H1 (cell line): ENCODE measurements at regions not wholly inside any gene's neighbourhood (a gene's known extent, or its start where the extent isn't known, plus 50 kb on each side); places are given as distances from the start of the nearest gene placed in this dataset.

Source experiments
- BACH1 ChIP-seq: IDR thresholded peaks from 2 replicates; pipeline ENCODE4 v1.6.1; 2012; ENCODE audit warnings: low read length, improper control_type of control experiment
- CBX5 ChIP-seq: fragments of 300-800, 300-1000 bp; sonication (generic); IDR thresholded peaks from 2 replicates; pipeline ENCODE4 v1.7.1; 2016; ENCODE audit warnings: antibody characterized with exemption, low read length, low read depth
- EGR1 ChIP-seq: IDR thresholded peaks from 2 replicates; pipeline ENCODE4 v1.6.1; 2011; ENCODE audit warnings: low read depth, low read length, borderline replicate concordance
- EP300 ChIP-seq, 2 experiments: IDR thresholded peaks; 1 replicate in 1 of 2; 2 replicates in 1 of 2; pipeline ENCODE4 v1.6.1; 2011 to 2012; ENCODE audit warnings: low read depth in 2 of 2, low read length in 2 of 2, mild to moderate bottlenecking in 2 of 2, borderline replicate concordance in 1 of 2, inconsistent platforms in 1 of 2, moderate library complexity in 1 of 2
- EZH2 ChIP-seq: fragments of 200-600 bp; sonication (generic); IDR thresholded peaks from 2 replicates; pipeline ENCODE4 v1.7.1; 2012; ENCODE audit warnings: low read depth, mild to moderate bottlenecking, moderate library complexity, low read length, inconsistent platforms; ENCODE audit not compliant: severe bottlenecking
- JUND ChIP-seq: IDR thresholded peaks from 2 replicates; pipeline ENCODE4 v1.6.1; 2011; ENCODE audit warnings: mild to moderate bottlenecking, improper control_type of control experiment, low read length
- RAD21 ChIP-seq, 2 experiments: IDR thresholded peaks in 1 of 2; conservative IDR thresholded peaks in 1 of 2; 2 replicates each; pipeline ENCODE4 v1.6.1; 2011; ENCODE audit warnings: low read depth in 2 of 2, low read length in 2 of 2, improper control_type of control experiment in 1 of 2, inconsistent platforms in 1 of 2, mild to moderate bottlenecking in 1 of 2, moderate library complexity in 1 of 2
- RBBP5 ChIP-seq: IDR thresholded peaks from 2 replicates; pipeline ENCODE4 v1.7.1; 2012; ENCODE audit warnings: low read depth, mild to moderate bottlenecking, inconsistent platforms, low read length, moderate library complexity, borderline replicate concordance
- SIN3A ChIP-seq, 2 experiments: IDR thresholded peaks in 1 of 2; conservative IDR thresholded peaks in 1 of 2; 2 replicates each; pipeline ENCODE4 v1.6.1; 2011 to 2012; ENCODE audit warnings: low read length in 2 of 2, improper control_type of control experiment in 1 of 2, low read depth in 1 of 2, mild to moderate bottlenecking in 1 of 2
- SIRT6 ChIP-seq: IDR thresholded peaks from one replicate; pipeline ENCODE4 v1.7.1; 2012; ENCODE audit warnings: low read length, inconsistent platforms
- ZNF274 ChIP-seq: IDR thresholded peaks from 2 replicates; pipeline ENCODE4 v1.7.0; 2012; ENCODE audit warnings: low read length, borderline replicate concordance; ENCODE audit errors: extremely low read depth
- TF ChIP-seq, protein P1 (sequence below): fragments of 300-600 bp; sonication (generic); IDR thresholded peaks from 2 replicates; pipeline ENCODE4 v1.7.1; 2012; ENCODE audit warnings: low read length, moderate library complexity, mild to moderate bottlenecking, inconsistent platforms; ENCODE audit not compliant: insufficient replicate concordance

DNA sequence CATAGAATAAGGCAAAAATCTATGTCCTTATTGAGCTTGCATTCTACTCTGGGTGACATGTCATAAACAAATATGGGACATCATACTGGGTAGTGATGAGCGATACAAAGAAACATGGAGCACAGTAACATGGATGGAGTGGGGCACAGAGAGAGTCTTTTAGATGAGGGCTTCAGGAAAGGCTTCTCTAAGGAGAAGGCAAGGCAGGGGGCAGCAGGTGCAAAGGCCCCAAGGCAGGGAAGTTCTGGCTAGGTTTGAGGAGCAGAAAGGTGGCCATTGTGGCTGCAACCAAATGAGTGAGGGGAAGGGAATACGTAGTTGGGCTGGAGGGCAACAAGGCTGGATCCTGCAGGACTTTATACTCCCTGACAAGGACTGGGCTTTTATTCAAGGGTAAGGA lies 211.4 kb downstream of the HERPUD2 start (continued):
- TF ChIP-seq, protein P1, sequence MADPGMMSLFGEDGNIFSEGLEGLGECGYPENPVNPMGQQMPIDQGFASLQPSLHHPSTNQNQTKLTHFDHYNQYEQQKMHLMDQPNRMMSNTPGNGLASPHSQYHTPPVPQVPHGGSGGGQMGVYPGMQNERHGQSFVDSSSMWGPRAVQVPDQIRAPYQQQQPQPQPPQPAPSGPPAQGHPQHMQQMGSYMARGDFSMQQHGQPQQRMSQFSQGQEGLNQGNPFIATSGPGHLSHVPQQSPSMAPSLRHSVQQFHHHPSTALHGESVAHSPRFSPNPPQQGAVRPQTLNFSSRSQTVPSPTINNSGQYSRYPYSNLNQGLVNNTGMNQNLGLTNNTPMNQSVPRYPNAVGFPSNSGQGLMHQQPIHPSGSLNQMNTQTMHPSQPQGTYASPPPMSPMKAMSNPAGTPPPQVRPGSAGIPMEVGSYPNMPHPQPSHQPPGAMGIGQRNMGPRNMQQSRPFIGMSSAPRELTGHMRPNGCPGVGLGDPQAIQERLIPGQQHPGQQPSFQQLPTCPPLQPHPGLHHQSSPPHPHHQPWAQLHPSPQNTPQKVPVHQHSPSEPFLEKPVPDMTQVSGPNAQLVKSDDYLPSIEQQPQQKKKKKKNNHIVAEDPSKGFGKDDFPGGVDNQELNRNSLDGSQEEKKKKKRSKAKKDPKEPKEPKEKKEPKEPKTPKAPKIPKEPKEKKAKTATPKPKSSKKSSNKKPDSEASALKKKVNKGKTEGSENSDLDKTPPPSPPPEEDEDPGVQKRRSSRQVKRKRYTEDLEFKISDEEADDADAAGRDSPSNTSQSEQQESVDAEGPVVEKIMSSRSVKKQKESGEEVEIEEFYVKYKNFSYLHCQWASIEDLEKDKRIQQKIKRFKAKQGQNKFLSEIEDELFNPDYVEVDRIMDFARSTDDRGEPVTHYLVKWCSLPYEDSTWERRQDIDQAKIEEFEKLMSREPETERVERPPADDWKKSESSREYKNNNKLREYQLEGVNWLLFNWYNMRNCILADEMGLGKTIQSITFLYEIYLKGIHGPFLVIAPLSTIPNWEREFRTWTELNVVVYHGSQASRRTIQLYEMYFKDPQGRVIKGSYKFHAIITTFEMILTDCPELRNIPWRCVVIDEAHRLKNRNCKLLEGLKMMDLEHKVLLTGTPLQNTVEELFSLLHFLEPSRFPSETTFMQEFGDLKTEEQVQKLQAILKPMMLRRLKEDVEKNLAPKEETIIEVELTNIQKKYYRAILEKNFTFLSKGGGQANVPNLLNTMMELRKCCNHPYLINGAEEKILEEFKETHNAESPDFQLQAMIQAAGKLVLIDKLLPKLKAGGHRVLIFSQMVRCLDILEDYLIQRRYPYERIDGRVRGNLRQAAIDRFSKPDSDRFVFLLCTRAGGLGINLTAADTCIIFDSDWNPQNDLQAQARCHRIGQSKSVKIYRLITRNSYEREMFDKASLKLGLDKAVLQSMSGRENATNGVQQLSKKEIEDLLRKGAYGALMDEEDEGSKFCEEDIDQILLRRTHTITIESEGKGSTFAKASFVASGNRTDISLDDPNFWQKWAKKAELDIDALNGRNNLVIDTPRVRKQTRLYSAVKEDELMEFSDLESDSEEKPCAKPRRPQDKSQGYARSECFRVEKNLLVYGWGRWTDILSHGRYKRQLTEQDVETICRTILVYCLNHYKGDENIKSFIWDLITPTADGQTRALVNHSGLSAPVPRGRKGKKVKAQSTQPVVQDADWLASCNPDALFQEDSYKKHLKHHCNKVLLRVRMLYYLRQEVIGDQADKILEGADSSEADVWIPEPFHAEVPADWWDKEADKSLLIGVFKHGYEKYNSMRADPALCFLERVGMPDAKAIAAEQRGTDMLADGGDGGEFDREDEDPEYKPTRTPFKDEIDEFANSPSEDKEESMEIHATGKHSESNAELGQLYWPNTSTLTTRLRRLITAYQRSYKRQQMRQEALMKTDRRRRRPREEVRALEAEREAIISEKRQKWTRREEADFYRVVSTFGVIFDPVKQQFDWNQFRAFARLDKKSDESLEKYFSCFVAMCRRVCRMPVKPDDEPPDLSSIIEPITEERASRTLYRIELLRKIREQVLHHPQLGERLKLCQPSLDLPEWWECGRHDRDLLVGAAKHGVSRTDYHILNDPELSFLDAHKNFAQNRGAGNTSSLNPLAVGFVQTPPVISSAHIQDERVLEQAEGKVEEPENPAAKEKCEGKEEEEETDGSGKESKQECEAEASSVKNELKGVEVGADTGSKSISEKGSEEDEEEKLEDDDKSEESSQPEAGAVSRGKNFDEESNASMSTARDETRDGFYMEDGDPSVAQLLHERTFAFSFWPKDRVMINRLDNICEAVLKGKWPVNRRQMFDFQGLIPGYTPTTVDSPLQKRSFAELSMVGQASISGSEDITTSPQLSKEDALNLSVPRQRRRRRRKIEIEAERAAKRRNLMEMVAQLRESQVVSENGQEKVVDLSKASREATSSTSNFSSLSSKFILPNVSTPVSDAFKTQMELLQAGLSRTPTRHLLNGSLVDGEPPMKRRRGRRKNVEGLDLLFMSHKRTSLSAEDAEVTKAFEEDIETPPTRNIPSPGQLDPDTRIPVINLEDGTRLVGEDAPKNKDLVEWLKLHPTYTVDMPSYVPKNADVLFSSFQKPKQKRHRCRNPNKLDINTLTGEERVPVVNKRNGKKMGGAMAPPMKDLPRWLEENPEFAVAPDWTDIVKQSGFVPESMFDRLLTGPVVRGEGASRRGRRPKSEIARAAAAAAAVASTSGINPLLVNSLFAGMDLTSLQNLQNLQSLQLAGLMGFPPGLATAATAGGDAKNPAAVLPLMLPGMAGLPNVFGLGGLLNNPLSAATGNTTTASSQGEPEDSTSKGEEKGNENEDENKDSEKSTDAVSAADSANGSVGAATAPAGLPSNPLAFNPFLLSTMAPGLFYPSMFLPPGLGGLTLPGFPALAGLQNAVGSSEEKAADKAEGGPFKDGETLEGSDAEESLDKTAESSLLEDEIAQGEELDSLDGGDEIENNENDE, result no peak
- TF ChIP-seq ZNF274 (no peak), JUND (no peak), SIRT6 (no peak), BACH1 (no peak), EP300 (IDR thresholded peaks at IDR 0.05; ENCODE audit: borderline replicate concordance in 1 of 2, low read depth in 2 of 2, low read length in 2 of 2) (no peak), RBBP5 (no peak), RAD21 (IDR thresholded peaks at IDR 0.05 in 1 of 2, conservative IDR thresholded peaks at IDR 0.05 in 1 of 2; ENCODE audit: low read depth in 2 of 2, low read length in 2 of 2) (no peak), SIN3A (conservative IDR thresholded peaks at IDR 0.05 in 1 of 2, IDR thresholded peaks at IDR 0.05 in 1 of 2; ENCODE audit: low read depth in 1 of 2, low read length in 2 of 2) (no peak), EZH2 (no peak), CBX5 (no peak), EGR1 (no peak)
